ENCODE measurements at regions not wholly inside any gene's neighbourhood (a gene's known extent, or its start where the extent isn't known, plus 50 kb on each side); places are given as distances from the start of the nearest gene placed in this dataset.

DNA sequence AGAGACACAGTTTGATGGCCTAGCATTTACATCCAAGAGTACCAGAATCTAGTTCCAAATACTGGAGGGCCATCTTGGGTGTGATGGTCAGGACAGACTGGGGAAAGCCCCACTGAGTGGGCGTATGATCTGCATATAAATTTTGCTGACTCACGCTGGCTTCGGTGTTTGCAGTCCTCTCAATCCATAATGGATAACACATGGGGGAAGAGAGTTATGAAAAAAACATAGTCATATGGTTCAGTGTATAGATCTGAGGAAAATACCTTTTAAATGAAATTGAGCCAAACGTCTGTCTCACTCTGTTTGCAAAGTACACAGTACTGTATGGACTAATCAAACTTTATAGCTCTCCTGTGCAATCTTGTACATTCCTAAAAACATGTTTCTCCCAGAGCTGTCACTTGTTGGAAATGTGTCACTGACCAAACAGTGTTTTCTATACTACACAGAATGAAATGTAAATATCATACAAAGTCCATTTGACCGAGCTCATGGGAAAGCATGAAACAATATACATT lies 125.3 kb upstream of the THBS1 start:
- no peaks in the 10 kb centered on the region for H3K9me3 ChIP-seq

DNA sequence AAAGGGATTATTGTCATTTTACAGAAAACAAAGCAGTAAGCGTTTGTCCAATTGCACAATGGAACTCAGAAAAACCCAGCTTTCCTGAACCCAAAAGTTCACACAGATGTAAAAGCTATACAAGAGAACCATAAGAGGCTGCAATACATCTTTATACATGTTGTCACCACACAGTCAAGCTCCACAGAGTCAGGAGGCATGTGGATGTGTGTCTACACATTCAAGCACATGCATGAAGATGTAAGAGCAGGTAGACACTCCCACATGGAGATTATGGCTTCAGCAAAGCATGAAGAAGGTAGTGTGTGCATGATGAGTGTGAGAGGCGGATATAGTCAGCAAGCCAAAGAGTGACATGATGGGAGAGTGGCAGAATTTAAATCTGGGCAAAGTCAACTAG lies 124.7 kb upstream of the THBS1 start:
- H3K4me3 ChIP-seq = no peak overlapping the region
- TF ChIP-seq POLR2AphosphoS5 (IDR thresholded peaks at IDR 0.05) = no peak
- TF ChIP-seq, protein P1, sequence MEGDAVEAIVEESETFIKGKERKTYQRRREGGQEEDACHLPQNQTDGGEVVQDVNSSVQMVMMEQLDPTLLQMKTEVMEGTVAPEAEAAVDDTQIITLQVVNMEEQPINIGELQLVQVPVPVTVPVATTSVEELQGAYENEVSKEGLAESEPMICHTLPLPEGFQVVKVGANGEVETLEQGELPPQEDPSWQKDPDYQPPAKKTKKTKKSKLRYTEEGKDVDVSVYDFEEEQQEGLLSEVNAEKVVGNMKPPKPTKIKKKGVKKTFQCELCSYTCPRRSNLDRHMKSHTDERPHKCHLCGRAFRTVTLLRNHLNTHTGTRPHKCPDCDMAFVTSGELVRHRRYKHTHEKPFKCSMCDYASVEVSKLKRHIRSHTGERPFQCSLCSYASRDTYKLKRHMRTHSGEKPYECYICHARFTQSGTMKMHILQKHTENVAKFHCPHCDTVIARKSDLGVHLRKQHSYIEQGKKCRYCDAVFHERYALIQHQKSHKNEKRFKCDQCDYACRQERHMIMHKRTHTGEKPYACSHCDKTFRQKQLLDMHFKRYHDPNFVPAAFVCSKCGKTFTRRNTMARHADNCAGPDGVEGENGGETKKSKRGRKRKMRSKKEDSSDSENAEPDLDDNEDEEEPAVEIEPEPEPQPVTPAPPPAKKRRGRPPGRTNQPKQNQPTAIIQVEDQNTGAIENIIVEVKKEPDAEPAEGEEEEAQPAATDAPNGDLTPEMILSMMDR (IDR thresholded peaks at IDR 0.05) = no peak
- TF ChIP-seq POLR2A (IDR thresholded peaks at IDR 0.05) = no peak
- TF ChIP-seq EP300 (IDR thresholded peaks at IDR 0.05; ENCODE audit: low read depth) = no peak
- H3K4me1 ChIP-seq = peaks cover 9 to 40% (median 23%) of the 10 kb centered on the region in 4 donors
- no peaks in the 10 kb centered on the region for H3K27me3 ChIP-seq
- no peak for DNase-seq
- H3K9me3 ChIP-seq = no peaks in the 10 kb centered on the region
- H3K27ac ChIP-seq = no peak overlapping the region
- in situ Hi-C loops (cut with MboI; ENCODE audit: low pct_ligation_motif_present in 1 of 4, low pct_unique_long_range_greater_than_20kb in 1 of 4, low sequenced_read_pairs in 3 of 4) = no loop called here
- 71 to 76% methylated on average over 2 of the region's 2 CpGs for WGBS, 2 donors (ENCODE audit: low coverage in 1 of 2)
- intact Hi-C loops (cut with DNase I; ENCODE audit: low total_unique reads) = no loop called here
- H3K36me3 ChIP-seq = no peaks in the 10 kb centered on the region

More for the DNA sequence above, 125.3 kb upstream of the THBS1 start:
- Histone ChIP-seq H3K36me3 (no peaks in the 10 kb centered on the region), H3K27me3 (no peaks in the 10 kb centered on the region), H3K27ac (no peak overlapping the region), H3K4me1 (peaks cover 9 to 46% (median 26%) of the 10 kb centered on the region in 4 donors), H3K4me3 (no peak overlapping the region)
- 41 to 44% methylated on average over 5 of the region's 5 CpGs for WGBS, 2 donors (ENCODE audit: low coverage in 1 of 2)
- in situ Hi-C loops (cut with MboI; ENCODE audit: low pct_ligation_motif_present in 1 of 4, low pct_unique_long_range_greater_than_20kb in 1 of 4, low sequenced_read_pairs in 3 of 4) (no loop called here), intact Hi-C loops (cut with DNase I; ENCODE audit: low total_unique reads) (no loop called here)
- TF ChIP-seq, protein P1 (IDR thresholded peaks at IDR 0.05) = no peak
- TF ChIP-seq EP300 (IDR thresholded peaks at IDR 0.05; ENCODE audit: low read depth) (no peak), POLR2AphosphoS5 (IDR thresholded peaks at IDR 0.05) (no peak), POLR2A (IDR thresholded peaks at IDR 0.05) (no peak)
- no peak for DNase-seq

DNA sequence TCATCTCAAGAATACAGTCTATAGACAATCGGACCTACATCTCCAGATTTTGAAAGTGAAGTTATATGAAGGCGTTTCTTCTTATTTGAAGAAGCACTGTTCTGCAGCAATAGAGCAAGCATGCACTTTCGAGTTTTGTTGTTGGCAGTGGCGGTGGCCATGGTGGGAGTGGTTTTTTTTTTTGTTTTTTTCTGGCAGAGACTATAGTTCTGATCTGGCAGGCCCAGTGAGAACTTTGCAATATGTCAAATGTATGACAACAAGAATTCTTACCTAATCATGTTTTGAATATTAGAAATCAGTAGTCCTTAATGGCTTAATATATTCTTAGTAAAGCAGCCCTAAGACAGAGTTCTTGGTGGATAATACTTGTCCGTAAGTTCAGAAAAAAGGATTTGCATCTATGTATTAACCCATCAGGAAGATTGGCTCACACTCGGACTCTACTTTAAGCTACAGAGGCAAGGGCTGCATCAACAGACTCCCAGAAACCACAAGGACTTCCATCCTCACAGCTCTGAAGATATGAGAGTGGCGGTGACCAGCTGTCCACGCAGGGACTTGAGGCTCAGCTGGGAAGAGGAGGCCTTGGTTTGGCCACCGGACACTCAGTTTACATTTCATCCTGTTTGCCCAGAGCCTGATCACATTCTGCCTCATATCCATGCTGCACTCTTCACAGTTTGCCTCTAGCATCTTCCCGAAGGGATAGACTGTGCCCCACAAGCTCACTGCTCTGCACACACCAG lies 124.1 kb upstream of the THBS1 start:
- Histone ChIP-seq H3K4me3 (no peak overlapping the region), H3K9me3 (no peaks in the 10 kb centered on the region), H3K27me3 (no peaks in the 10 kb centered on the region), H3K27ac (no peak overlapping the region), H3K4me1 (peaks cover 7 to 39% (median 19%) of the 10 kb centered on the region in 4 donors), H3K36me3 (no peaks in the 10 kb centered on the region)
- no peak for DNase-seq
- TF ChIP-seq POLR2AphosphoS5 (IDR thresholded peaks at IDR 0.05) (no peak), POLR2A (IDR thresholded peaks at IDR 0.05) (no peak), EP300 (IDR thresholded peaks at IDR 0.05; ENCODE audit: low read depth) (no peak)
- TF ChIP-seq, protein P1 (IDR thresholded peaks at IDR 0.05) = no peak
- intact Hi-C loops (cut with DNase I; ENCODE audit: low total_unique reads) (no loop called here), in situ Hi-C loops (cut with MboI; ENCODE audit: low pct_ligation_motif_present in 1 of 4, low pct_unique_long_range_greater_than_20kb in 1 of 4, low sequenced_read_pairs in 3 of 4) (no loop called here)
- WGBS, 2 donors (ENCODE audit: low coverage in 1 of 2) = 81 to 91% methylated on average over 6 to 10 of the region's 10 CpGs

DNA sequence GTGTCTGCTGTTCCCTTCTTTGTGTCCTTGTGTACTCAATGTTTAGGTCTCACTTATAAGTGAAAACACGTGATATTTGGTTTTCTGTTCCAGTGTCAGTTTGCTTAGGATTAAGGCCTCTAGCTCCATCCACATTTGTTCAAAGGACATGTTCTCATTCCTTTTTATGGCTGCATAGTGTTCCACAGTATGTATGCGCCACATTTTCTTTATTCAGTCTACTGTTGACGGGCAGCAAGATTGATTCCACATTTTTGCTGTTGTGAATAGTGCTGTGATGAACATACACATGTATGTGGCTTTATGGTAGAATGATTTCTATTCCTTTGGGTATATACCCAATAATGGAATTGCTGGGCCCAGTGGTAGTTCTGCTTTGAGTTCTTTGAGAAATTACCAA lies 122.7 kb upstream of the THBS1 start:
- Histone ChIP-seq H3K27ac (no peak overlapping the region), H3K27me3 (no peaks in the 10 kb centered on the region), H3K9me3 (no peaks in the 10 kb centered on the region), H3K4me1 (peaks cover 7 to 40% (median 20%) of the 10 kb centered on the region in 4 donors), H3K4me3 (no peak overlapping the region), H3K36me3 (no peaks in the 10 kb centered on the region)
- in situ Hi-C loops (cut with MboI; ENCODE audit: low pct_ligation_motif_present in 1 of 4, low pct_unique_long_range_greater_than_20kb in 1 of 4, low sequenced_read_pairs in 3 of 4) (no loop called here), intact Hi-C loops (cut with DNase I; ENCODE audit: low total_unique reads) (no loop called here)
- TF ChIP-seq EP300 (IDR thresholded peaks at IDR 0.05; ENCODE audit: low read depth) = no peak
- TF ChIP-seq, protein P1 (IDR thresholded peaks at IDR 0.05) = no peak
- TF ChIP-seq POLR2A (IDR thresholded peaks at IDR 0.05) = no peak
- no peak for TF ChIP-seq POLR2AphosphoS5 (IDR thresholded peaks at IDR 0.05)
- WGBS, 2 donors (ENCODE audit: low coverage in 1 of 2) = 90 to 100% methylated on average over 2 to 3 of the region's 3 CpGs
- DNase-seq = no peak

Data from transverse colon (tissue), 4 donors.